Gastrocnemius medialis (tissue), 4 donors: ENCODE measurements at regions not wholly inside any gene's neighbourhood (a gene's known extent, or its start where the extent isn't known, plus 50 kb on each side); places are given as distances from the start of the nearest gene placed in this dataset.

Experiments used
- CTCF ChIP-seq, 5 experiments: fragments of 450-650 bp in 3 of 5; fragments of 200-600 bp in 2 of 5; sonication (generic) in 2 of 5; IDR thresholded peaks in 4 of 5; conservative IDR thresholded peaks in 1 of 5; 1 replicate in 4 of 5; 2 replicates in 1 of 5; pipeline ENCODE4 v1.5.1; 2016 to 2019; ENCODE audit warnings: antibody characterized with exemption in 5 of 5, mild to moderate bottlenecking in 3 of 5, moderate library complexity in 3 of 5
- POLR2A ChIP-seq, 2 donors: fragments of 450-650 bp; IDR thresholded peaks; one replicate each; pipeline ENCODE4 v1.6.1; 2017; ENCODE audit warnings: antibody characterized with exemption in 2 of 2, mild to moderate bottlenecking in 2 of 2, moderate library complexity in 2 of 2

- TF ChIP-seq CTCF (IDR thresholded peaks at IDR 0.05 in 4 of 5, conservative IDR thresholded peaks at IDR 0.05 in 1 of 5) (no peak), POLR2A (IDR thresholded peaks at IDR 0.05) (no peak)
These were observed 1141.1 kb downstream of the CDH11 start for GRCh38 chr16:63980763-63981162.
